ENCODE measurements at regions not wholly inside any gene's neighbourhood (a gene's known extent, or its start where the extent isn't known, plus 50 kb on each side); places are given as distances from the start of the nearest gene placed in this dataset.

DNA sequence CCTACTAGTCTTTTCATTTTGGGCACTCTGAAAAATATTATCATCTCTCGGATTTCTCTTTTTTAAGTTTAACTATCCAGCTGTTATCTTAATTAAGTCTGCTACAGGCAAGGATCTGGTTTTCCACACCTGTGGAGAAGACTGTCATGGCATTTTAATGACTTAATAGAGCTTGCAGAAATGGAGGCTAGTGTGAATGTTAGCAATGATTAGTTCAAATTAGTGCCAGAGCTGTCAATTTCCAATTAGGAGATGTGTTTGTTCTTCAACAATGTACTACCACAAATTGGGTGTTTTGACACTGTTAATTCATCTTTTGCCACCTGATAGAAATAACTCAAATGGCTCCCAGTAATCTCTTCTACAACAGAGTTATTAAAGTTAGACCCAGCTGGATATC is 2023.0 kb upstream of the CDH9 start:
- TF ChIP-seq POLR2A (IDR thresholded peaks at IDR 0.05) (no peak), CTCF (IDR thresholded peaks at IDR 0.05) (no peak), EP300 (IDR thresholded peaks at IDR 0.05) (no peak)
- Histone ChIP-seq H3K27me3 (no peaks in the 10 kb centered on the region), H3K27ac (no peak overlapping the region), H3K9me3 (no peaks in the 10 kb centered on the region), H3K4me1 (ENCODE audit: insufficient read depth) (no peaks in the 10 kb centered on the region), H3K4me3 (no peak overlapping the region), H3K36me3 (no peaks in the 10 kb centered on the region)
- 3 to 21% (median 12%) methylated on average over 1 of the region's 1 CpG for WGBS, 3 donors
- intact Hi-C loops (cut with DNase I) = no loop called here
- DNase-seq = no peak

GRCh38 chr5:29054694-29055093 is 2016.3 kb upstream of the CDH9 start:
- H3K27ac ChIP-seq = no peak overlapping the region
- H3K4me1 ChIP-seq (ENCODE audit: insufficient read depth) = no peaks in the 10 kb centered on the region
- no peak for TF ChIP-seq POLR2A (IDR thresholded peaks at IDR 0.05)
- TF ChIP-seq CTCF (IDR thresholded peaks at IDR 0.05) = no peak
- TF ChIP-seq EP300 (IDR thresholded peaks at IDR 0.05) = no peak
- no peaks in the 10 kb centered on the region for H3K36me3 ChIP-seq
- no peaks in the 10 kb centered on the region for H3K9me3 ChIP-seq
- H3K4me3 ChIP-seq = no peak overlapping the region
- 14 to 41% (median 25%) methylated on average over 1 of the region's 1 CpG for WGBS, 3 donors
- H3K27me3 ChIP-seq = no peaks in the 10 kb centered on the region
- intact Hi-C loops (cut with DNase I) = no loop called here
- DNase-seq = no peak

- Histone ChIP-seq H3K27ac (no peak overlapping the region), H3K4me3 (no peak overlapping the region), H3K36me3 (no peaks in the 10 kb centered on the region), H3K9me3 (no peaks in the 10 kb centered on the region), H3K27me3 (no peaks in the 10 kb centered on the region), H3K4me1 (ENCODE audit: insufficient read depth) (no peaks in the 10 kb centered on the region)
- TF ChIP-seq EP300 (IDR thresholded peaks at IDR 0.05) (no peak), POLR2A (IDR thresholded peaks at IDR 0.05) (no peak), CTCF (IDR thresholded peaks at IDR 0.05) (no peak)
- no peak for DNase-seq
- 0% methylated on average over 1 of the region's 1 CpG for WGBS, 3 donors
- intact Hi-C loops (cut with DNase I) = no loop called here
Observed at GRCh38 chr5:29054282-29054681, 2015.9 kb upstream of the CDH9 start.

GRCh38 chr5:29051509-29051908 is 2013.1 kb upstream of the CDH9 start:
- H3K27me3 ChIP-seq = no peaks in the 10 kb centered on the region
- no peak for TF ChIP-seq POLR2A (IDR thresholded peaks at IDR 0.05)
- TF ChIP-seq CTCF (IDR thresholded peaks at IDR 0.05) = no peak
- no peak for TF ChIP-seq EP300 (IDR thresholded peaks at IDR 0.05)
- no peaks in the 10 kb centered on the region for H3K9me3 ChIP-seq
- H3K4me3 ChIP-seq = no peak overlapping the region
- H3K36me3 ChIP-seq = no peaks in the 10 kb centered on the region
- intact Hi-C loops (cut with DNase I) = no loop called here
- DNase-seq = no peak
- H3K4me1 ChIP-seq (ENCODE audit: insufficient read depth) = no peaks in the 10 kb centered on the region
- H3K27ac ChIP-seq = no peak overlapping the region
- 70 to 81% (median 77%) methylated on average over 4 of the region's 4 CpGs for WGBS, 3 donors

- Histone ChIP-seq H3K4me3 (no peak overlapping the region), H3K9me3 (no peaks in the 10 kb centered on the region), H3K27ac (no peak overlapping the region), H3K27me3 (no peaks in the 10 kb centered on the region), H3K36me3 (no peaks in the 10 kb centered on the region), H3K4me1 (ENCODE audit: insufficient read depth) (no peaks in the 10 kb centered on the region)
- no peak for DNase-seq
- 7 to 64% (median 47%) methylated on average over 4 of the region's 4 CpGs for WGBS, 3 donors
- intact Hi-C loops (cut with DNase I) = no loop called here
- TF ChIP-seq POLR2A (IDR thresholded peaks at IDR 0.05) (no peak), EP300 (IDR thresholded peaks at IDR 0.05) (no peak), CTCF (IDR thresholded peaks at IDR 0.05) (no peak)
Observed at GRCh38 chr5:29042152-29042551, 2003.8 kb upstream of the CDH9 start.

All from ovary (tissue), 7 donors.